ENCODE measurements at regions not wholly inside any gene's neighbourhood (a gene's known extent, or its start where the extent isn't known, plus 50 kb on each side); places are given as distances from the start of the nearest gene placed in this dataset.
"Not testable (repeated sequence)": the region's sequence is repeated elsewhere in the genome, so short reads cannot be mapped to it uniquely, and the experiment has no call there.

- DNase-seq (ENCODE audit: low read depth in 1 of 2, low spot score in 2 of 2): no peak
- Histone ChIP-seq H3K27ac (no peak overlapping the region), H3K4me1 (replicated peaks) (no peaks in the 10 kb centered on the region), H3K36me3 (no peaks in the 10 kb centered on the region), H3K4me3 (no peak overlapping the region), H3K9me3 (replicated peaks) (no peaks in the 10 kb centered on the region; the same call in 1 of the 2 replicates), H3K27me3 (replicated peaks) (no peaks in the 10 kb centered on the region)
Measured at GRCh38 chr12:34126805-34127204, 104.5 kb downstream of the ALG10 start.

DNA sequence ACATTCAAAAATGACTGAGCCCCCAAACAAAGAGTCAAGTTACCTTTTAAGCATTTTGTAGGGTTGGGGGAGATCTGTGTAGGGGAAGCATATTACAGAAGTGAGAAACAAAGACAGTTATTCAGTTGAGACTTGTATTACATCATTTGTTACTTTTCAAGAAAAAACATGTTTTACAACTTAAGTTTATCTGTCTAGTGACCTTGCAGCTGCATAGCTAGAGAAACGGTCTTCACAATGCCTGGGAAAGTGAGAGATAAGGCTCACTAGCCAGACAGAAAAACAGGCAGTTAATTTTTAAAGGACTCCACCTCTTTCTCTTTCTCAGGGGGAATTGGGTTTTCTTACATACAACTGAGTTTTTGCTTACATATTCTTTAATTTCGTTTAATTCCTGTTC, 105.1 kb downstream of the ALG10 start:
- H3K27ac ChIP-seq; H3K36me3 ChIP-seq; H3K4me1 ChIP-seq (replicated peaks); H3K27me3 ChIP-seq (replicated peaks); H3K4me3 ChIP-seq; H3K9me3 ChIP-seq (replicated peaks); DNase-seq (ENCODE audit: low read depth in 1 of 2, low spot score in 2 of 2): not testable (repeated sequence)

GRCh38 chr12:34142430-34142829, 120.1 kb downstream of the ALG10 start:
- Histone ChIP-seq H3K9me3 (replicated peaks) (0 out of 2 replicates have a peak, but pooled peaks cover 3% of the 10 kb centered on the region), H3K4me3 (no peak overlapping the region), H3K27ac (no peak overlapping the region), H3K4me1 (replicated peaks) (no peaks in the 10 kb centered on the region), H3K27me3 (replicated peaks) (no peaks in the 10 kb centered on the region), H3K36me3 (no peaks in the 10 kb centered on the region)
- no peak for DNase-seq (ENCODE audit: low read depth in 1 of 2, low spot score in 2 of 2)

DNA sequence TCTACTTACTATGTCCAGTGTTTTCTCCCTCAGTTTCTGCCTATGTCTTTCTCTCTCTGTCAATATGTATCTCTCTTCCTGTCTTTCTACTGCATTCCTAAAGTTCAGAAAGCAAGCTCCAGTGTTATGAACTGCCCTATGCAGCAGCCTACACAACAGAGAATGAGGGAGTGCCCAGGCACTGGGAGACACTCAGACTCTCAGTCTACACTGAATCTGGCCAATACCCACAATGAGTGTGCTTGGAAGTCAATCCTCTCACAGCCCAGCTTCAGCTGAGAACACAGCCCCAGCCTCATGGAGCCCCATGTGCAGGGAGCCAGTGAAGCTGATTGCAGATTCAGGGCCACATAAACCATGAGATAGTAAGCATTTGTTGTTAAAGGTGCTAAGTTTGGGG, 128.7 kb downstream of the ALG10 start:
- Histone ChIP-seq H3K36me3 (no peaks in the 10 kb centered on the region), H3K4me1 (replicated peaks) (no peaks in the 10 kb centered on the region), H3K4me3 (no peak overlapping the region), H3K9me3 (replicated peaks) (no peaks in the 10 kb centered on the region; the same call in 1 of the 2 replicates), H3K27ac (no peak overlapping the region), H3K27me3 (replicated peaks) (no peaks in the 10 kb centered on the region)
- DNase-seq (ENCODE audit: low read depth in 1 of 2, low spot score in 2 of 2): no peak

GRCh38 chr12:34163443-34163842, 141.1 kb downstream of the ALG10 start:
- no peaks in the 10 kb centered on the region for H3K36me3 ChIP-seq
- no peaks in the 10 kb centered on the region for H3K27me3 ChIP-seq (replicated peaks)
- no peaks in the 10 kb centered on the region for H3K9me3 ChIP-seq (replicated peaks)
- no peaks in the 10 kb centered on the region for H3K4me1 ChIP-seq (replicated peaks)
- no peak for DNase-seq (ENCODE audit: low read depth in 1 of 2, low spot score in 2 of 2)
- no peak overlapping the region for H3K27ac ChIP-seq
- H3K4me3 ChIP-seq: no peak overlapping the region

DNA sequence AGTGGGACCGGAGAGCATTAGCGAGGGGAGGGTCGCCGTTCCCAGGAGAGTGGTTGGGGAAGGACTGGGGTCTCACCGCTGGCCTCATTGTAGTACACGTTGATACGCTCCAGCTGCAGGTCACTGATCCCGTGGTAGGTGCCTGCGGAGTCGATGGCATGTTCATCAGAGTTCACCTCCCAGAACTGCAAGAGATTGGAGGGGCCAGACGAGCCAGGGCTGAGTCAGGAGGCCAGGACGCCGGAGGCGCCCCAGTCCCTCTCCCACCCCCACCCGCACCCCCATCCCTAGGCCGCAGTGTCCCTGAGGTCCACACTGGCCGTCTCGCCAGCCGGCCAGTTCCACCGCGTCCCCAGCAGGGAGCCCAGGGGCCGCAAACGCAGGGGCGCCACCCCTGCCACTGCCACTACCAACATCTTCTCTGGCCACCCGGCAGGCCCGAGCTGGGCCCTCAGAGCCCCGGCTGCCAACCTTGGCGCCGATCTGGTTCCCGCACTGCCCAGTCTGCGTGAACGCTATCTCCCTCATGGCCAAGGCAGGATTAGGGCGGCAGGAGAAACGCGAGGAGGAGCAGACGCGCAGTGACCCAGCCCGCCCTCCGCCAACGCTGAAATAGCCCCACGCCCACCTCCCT, 144.2 kb downstream of the ALG10 start:
- no peaks in the 10 kb centered on the region for H3K36me3 ChIP-seq
- DNase-seq (ENCODE audit: low read depth in 1 of 2, low spot score in 2 of 2): no peak
- no peaks in the 10 kb centered on the region for H3K9me3 ChIP-seq (replicated peaks)
- no peaks in the 10 kb centered on the region for H3K4me1 ChIP-seq (replicated peaks)
- H3K27ac ChIP-seq: no peak overlapping the region
- no peak overlapping the region for H3K4me3 ChIP-seq
- H3K27me3 ChIP-seq (replicated peaks): no peaks in the 10 kb centered on the region

DNA sequence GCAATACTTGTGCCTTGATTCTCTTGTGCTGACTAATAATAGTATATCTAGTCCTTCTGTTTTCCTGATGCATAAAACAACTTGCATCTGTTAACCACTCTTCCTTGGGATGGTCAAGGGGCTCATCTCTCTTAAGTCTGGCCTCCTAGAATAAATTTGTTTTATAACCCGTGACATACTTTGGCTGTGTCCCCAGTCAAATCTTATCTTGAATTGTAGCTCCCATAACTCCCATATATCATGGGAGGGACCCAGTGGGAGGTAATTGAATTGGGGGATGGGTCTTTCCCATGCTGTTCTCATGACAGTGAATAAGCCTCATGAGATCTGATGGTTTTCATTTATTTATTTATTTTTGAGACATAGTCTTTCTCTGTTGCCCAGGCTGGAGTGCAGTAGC, 146.2 kb downstream of the ALG10 start:
- H3K36me3 ChIP-seq; H3K9me3 ChIP-seq (replicated peaks); H3K27me3 ChIP-seq (replicated peaks); H3K4me3 ChIP-seq; H3K27ac ChIP-seq; DNase-seq (ENCODE audit: low read depth in 1 of 2, low spot score in 2 of 2); H3K4me1 ChIP-seq (replicated peaks): not testable (repeated sequence)

DNA sequence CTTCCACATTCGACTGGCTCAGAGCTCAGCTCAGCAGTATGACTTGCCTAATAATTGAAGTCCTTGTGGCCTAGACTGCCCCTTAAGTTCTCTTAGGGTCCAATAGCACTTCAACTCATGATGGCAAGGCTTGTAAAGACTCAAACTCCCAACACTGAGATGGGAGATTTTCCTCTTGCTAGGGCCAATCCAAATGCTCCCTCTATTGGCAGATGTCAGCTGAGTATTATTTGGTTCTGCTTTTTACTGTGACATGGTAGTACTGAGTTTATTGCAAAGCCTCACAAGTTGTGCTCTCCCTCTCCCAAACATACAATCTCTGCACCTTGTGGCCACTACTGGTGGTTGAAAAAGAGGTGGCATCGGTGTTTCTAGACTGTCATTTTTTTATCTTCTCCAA, 164.2 kb downstream of the ALG10 start:
- no peak for DNase-seq (ENCODE audit: low read depth in 1 of 2, low spot score in 2 of 2)
- Histone ChIP-seq H3K36me3 (no peaks in the 10 kb centered on the region), H3K9me3 (replicated peaks) (no peaks in the 10 kb centered on the region), H3K27ac (no peak overlapping the region), H3K4me1 (replicated peaks) (no peaks in the 10 kb centered on the region), H3K27me3 (replicated peaks) (no peaks in the 10 kb centered on the region), H3K4me3 (no peak overlapping the region)

DNA sequence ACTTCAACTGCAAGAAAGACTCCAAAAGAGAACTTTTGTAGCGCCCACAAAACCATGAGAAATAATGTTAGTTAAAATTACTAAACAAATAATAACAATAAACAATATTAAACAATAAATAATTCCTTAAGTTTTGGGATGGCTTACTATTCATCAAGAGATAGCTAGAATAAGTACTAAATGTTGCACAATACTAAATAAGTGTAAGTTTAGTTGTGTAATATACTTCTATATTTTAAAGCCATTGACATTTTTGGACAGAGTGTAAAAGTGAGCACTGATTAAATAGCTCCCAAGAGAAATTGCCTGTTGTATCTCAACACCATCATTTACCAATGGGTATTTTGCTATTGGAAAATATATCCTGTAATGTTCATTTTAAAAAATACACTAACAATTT, 166.7 kb downstream of the ALG10 start:
- Histone ChIP-seq H3K36me3 (no peaks in the 10 kb centered on the region), H3K4me3 (no peak overlapping the region), H3K27ac (no peak overlapping the region), H3K27me3 (replicated peaks) (no peaks in the 10 kb centered on the region), H3K4me1 (replicated peaks) (no peaks in the 10 kb centered on the region), H3K9me3 (replicated peaks) (no peaks in the 10 kb centered on the region)
- DNase-seq (ENCODE audit: low read depth in 1 of 2, low spot score in 2 of 2): no peak

GRCh38 chr12:34190054-34190453, 167.8 kb downstream of the ALG10 start:
- no peaks in the 10 kb centered on the region for H3K4me1 ChIP-seq (replicated peaks)
- H3K27ac ChIP-seq: no peak overlapping the region
- no peaks in the 10 kb centered on the region for H3K27me3 ChIP-seq (replicated peaks)
- no peaks in the 10 kb centered on the region for H3K36me3 ChIP-seq
- DNase-seq (ENCODE audit: low read depth in 1 of 2, low spot score in 2 of 2): no peak
- no peaks in the 10 kb centered on the region for H3K9me3 ChIP-seq (replicated peaks)
- no peak overlapping the region for H3K4me3 ChIP-seq

GRCh38 chr12:34198924-34199323, 176.6 kb downstream of the ALG10 start:
- no peaks in the 10 kb centered on the region for H3K4me1 ChIP-seq (replicated peaks)
- H3K4me3 ChIP-seq: no peak overlapping the region
- H3K9me3 ChIP-seq (replicated peaks): no peaks in the 10 kb centered on the region
- no peaks in the 10 kb centered on the region for H3K36me3 ChIP-seq
- no peak for DNase-seq (ENCODE audit: low read depth in 1 of 2, low spot score in 2 of 2)
- no peaks in the 10 kb centered on the region for H3K27me3 ChIP-seq (replicated peaks)
- no peak overlapping the region for H3K27ac ChIP-seq

DNA sequence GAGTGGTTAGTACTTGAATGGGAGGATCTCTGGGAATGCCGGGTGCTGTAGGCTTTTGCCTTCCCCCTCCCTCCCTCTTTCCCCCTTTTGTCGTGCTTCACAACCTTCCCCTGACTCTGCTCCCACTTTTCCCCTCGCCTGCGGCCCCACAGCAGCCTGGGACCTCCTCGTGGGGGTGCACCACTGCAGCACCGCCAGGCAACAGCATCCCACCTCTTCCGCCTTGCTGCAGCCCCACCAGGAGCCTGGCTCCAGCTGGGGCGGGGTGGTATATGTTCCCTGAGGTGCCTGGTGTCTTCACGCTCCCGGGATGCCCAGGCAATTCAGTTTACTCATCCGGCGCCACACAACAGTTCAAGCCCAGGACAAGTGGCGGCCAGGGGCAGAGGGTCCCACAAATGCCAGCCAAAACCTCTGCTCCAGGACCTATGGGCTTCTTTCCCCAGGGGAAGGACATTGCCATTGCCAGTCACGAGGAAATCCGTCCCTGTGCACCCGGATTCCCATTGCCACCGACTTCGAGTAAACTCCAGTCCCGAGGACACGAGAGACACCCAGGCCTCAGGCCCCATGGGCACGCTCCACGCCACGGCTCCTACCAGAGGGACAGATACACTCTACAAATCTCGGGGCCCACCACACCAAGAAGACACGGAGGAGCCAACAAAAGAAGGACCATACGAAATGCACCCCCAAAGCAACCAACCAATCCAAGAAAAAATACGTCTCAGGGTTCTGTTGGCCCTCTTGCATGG, 181.7 kb downstream of the ALG10 start:
- Histone ChIP-seq H3K9me3 (replicated peaks) (no peaks in the 10 kb centered on the region), H3K27ac (no peak overlapping the region), H3K4me3 (no peak overlapping the region), H3K36me3 (no peaks in the 10 kb centered on the region), H3K4me1 (replicated peaks) (no peaks in the 10 kb centered on the region), H3K27me3 (replicated peaks) (no peaks in the 10 kb centered on the region)
- no peak for DNase-seq (ENCODE audit: low read depth in 1 of 2, low spot score in 2 of 2)

DNA sequence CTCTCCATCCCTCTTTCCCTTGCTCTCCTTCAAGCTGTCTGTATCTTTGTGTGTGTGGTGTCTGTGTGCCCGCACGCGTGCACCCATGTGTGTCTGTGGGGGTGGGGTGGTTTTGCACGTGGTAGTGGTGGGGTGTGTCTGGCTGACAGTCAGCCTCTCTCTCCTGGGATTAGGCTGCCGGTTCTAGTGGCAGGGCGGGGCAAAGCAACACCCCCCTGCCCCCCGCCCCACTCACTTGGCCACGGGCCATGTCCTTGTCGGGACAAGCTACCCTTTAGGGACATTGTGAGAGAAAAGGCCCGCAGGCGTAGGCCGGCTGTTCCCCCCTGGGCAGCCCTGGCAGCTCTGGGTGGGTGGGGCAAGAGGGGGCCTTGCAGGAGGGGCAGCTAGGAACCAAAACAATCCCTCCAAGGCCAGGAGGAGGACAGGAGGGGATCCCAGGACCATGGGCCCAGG, 182.6 kb downstream of the ALG10 start:
- no peaks in the 10 kb centered on the region for H3K9me3 ChIP-seq (replicated peaks)

GRCh38 chr12:34205401-34205800, 183.1 kb downstream of the ALG10 start:
- no peak for DNase-seq (ENCODE audit: low read depth in 1 of 2, low spot score in 2 of 2)
- H3K27ac ChIP-seq: no peak overlapping the region
- no peaks in the 10 kb centered on the region for H3K9me3 ChIP-seq (replicated peaks)
- no peak overlapping the region for H3K4me3 ChIP-seq
- H3K27me3 ChIP-seq (replicated peaks): no peaks in the 10 kb centered on the region
- no peaks in the 10 kb centered on the region for H3K4me1 ChIP-seq (replicated peaks)
- no peaks in the 10 kb centered on the region for H3K36me3 ChIP-seq

More for the DNA sequence above, 182.6 kb downstream of the ALG10 start:
- H3K27me3 ChIP-seq (replicated peaks): no peaks in the 10 kb centered on the region
- no peak for DNase-seq (ENCODE audit: low read depth in 1 of 2, low spot score in 2 of 2)
- no peaks in the 10 kb centered on the region for H3K4me1 ChIP-seq (replicated peaks)
- no peak overlapping the region for H3K27ac ChIP-seq
- no peaks in the 10 kb centered on the region for H3K36me3 ChIP-seq
- H3K4me3 ChIP-seq: no peak overlapping the region
